SW 1271 (cell line): ENCODE measurements at regions not wholly inside any gene's neighbourhood (a gene's known extent, or its start where the extent isn't known, plus 50 kb on each side); places are given as distances from the start of the nearest gene placed in this dataset.

Experiments used
- DNase-seq, 2 experiments: peaks; one replicate each; lab custom pipeline; 2025; lab: John Stamatoyannopoulos, UW

DNA sequence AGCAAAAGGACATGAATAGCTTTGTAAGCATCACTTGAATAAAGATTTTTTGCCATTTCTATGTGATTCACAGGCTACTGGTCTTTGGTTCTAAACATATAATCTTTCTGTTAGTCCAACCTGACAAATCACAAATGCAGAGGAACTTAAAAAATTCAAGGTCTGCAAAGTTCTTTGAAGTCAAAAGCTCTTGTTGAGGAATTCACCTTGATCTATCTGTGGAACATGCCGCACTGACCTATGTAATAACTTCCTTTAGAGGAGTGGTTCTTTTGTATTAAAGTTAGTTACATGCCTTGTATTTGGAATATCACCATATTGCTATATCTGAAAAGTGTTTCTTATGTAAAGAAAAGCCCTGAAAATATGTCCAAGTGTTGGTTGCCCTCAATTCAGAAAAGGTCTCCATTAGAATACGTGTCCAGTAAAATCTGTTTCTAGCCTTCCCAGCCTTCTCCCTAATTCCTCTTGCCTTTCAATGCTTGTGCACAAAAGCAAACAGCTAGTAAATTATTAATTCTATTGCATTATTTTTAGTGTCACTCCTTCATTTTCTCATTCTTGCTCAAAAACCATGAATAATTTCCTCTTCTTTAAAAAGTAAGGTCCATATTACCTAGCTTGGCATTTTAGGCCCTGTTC is 1192.8 kb downstream of the FLRT2 start:
- no peak for DNase-seq

- no peak for DNase-seq
Measured at GRCh38 chr14:86714575-86714974, 1184.6 kb downstream of the FLRT2 start.

- no peak for DNase-seq
Measured at GRCh38 chr14:86714153-86714552, 1184.2 kb downstream of the FLRT2 start.

- no peak for DNase-seq
Measured at GRCh38 chr14:86712727-86713126, 1182.8 kb downstream of the FLRT2 start.

DNA sequence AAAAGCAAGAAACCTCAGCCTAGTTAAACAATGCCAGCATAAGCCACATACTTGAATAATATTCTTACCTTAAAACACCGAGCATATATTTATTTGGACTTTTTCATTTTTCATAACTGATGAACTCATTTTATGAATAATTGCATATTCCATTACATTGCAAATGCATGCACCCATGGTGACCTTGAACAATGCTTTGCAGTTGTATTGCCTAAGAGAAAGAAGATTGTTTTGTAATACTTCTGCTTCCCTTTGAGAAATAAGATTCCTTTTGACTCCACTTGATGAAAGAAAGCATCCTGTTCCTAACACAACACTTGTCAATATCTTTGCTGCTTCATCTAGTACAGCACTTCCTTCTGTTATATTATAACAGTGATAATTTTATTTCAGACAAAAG is 1182.2 kb downstream of the FLRT2 start:
- no peak for DNase-seq

DNA sequence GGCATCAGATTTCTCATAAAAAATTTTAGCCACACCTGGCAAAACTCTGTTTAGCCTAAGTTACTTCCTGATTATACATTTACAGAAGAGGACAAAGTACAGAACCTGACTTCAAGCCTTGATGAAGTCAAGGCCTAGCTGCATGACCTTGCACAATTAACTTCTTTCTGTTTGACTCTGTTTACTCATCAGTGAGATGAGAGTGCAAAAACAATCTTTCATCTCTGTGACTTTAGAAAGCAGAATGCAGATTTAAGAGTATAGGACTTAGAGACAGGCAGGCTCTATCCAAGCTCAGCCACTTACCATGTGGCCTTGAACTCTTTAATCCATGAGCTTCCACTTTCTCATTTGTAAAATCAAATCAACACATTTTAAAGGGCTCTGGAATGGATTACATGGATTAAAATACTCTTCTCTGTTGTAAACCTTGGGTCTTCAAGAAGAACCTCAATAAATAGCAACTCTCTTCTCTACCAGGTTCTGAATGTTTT is 1178.9 kb downstream of the FLRT2 start:
- DNase-seq = no peak

DNA sequence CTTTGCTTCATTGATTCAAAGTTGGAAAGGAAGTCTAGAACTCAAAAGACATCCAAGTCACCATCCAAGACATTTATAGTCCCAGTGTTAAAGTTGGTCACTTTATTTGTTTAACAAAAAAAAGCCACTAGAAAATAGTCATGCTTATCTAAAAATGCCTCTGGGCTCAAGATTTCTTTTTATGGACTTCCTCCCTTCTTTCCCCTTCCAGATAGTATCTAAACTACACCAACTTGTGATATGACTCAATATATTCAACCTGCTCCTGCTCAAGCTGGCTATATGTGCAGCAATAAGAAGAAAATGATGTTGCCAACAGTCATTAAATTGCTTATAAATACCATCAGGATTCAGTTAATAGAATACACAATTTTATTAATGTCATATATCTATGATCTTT is 1177.1 kb downstream of the FLRT2 start:
- DNase-seq = no peak

- no peak for DNase-seq
Measured at GRCh38 chr14:86683561-86683960, 1153.6 kb downstream of the FLRT2 start.

- DNase-seq = no peak
Measured at GRCh38 chr14:86675059-86675458, 1145.1 kb downstream of the FLRT2 start.

DNA sequence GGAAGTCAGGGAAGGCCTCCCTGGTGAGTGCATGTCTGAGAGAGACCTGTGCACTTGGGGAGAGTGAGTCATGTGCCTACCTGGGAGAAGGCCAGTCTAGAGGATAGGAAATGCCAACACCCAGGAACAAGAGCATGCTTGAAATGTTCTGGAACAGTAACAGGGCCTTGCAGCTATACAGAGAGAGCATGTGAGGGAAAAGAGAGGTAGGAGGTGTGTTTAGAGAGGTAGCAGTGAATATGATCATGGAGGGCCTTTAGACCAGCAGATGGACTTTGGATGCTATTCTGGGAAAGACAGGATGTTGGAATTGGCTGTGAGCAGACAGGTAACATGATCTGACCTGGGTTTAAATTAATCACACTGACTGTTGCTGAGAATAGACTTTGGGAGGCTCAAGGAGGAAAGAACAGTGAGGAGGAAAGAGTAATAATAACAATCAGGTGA is 1143.6 kb downstream of the FLRT2 start:
- DNase-seq = no peak

DNA sequence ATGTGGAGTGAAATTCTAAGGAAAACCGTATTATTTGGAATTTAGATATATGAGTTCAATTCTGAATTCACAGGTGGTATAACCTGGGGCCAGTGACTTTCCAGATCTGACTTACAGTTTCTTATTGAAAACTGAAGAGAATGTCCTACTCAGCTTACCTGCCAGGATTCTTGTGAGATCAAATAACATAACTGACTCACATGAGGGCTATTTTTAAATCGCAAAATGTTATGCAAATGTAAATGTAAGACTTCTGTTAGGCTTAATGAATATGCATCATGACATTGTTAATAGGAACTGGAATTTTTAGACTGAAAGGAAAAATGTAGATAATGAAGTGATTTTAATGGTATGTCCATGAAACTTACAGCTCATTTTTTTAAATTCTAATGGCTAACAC is 1142.1 kb downstream of the FLRT2 start:
- no peak for DNase-seq

- DNase-seq = no peak
Measured at GRCh38 chr14:86665975-86666374, 1136.0 kb downstream of the FLRT2 start.

DNA sequence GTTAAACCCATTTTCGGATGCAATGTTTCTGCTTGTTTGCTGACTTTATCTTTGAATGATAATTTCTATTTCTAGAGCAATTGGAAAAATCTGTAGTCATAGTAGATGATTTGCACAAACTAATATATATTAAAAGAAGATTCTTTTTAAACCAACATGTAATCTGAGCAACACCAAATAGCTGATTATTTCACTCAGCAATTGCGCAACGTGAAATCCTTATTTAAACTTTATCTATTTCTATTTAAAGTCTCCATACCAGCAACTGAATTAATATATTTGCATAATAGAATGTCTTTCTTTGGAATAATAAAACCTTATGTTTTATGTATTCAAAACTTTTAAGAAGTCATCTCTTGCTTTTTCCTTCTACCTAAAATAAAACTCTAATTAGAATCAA is 1132.4 kb downstream of the FLRT2 start:
- no peak for DNase-seq

GRCh38 chr14:86654558-86655184 is 1124.7 kb downstream of the FLRT2 start:
- DNase-seq = peak in 1 of 2 experiments; percentile 10

DNA sequence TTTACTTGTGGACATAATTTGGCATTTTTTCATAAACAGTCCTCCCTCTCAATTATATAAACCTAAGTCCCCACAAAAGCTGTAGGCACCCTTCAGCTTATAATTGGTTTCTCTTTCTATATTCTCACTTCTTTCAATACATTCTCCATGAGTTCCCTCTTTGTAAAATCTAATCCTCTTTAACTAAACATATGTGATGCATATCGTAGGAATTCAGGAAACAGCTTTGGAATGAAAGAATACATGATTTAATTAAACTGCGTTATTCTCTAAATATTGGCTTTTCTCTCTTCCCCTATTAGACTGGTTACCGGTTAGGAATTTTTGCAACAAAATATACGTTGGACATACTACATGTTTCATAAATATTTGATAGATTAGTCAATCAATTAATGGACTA is 1122.6 kb downstream of the FLRT2 start:
- no peak for DNase-seq

DNA sequence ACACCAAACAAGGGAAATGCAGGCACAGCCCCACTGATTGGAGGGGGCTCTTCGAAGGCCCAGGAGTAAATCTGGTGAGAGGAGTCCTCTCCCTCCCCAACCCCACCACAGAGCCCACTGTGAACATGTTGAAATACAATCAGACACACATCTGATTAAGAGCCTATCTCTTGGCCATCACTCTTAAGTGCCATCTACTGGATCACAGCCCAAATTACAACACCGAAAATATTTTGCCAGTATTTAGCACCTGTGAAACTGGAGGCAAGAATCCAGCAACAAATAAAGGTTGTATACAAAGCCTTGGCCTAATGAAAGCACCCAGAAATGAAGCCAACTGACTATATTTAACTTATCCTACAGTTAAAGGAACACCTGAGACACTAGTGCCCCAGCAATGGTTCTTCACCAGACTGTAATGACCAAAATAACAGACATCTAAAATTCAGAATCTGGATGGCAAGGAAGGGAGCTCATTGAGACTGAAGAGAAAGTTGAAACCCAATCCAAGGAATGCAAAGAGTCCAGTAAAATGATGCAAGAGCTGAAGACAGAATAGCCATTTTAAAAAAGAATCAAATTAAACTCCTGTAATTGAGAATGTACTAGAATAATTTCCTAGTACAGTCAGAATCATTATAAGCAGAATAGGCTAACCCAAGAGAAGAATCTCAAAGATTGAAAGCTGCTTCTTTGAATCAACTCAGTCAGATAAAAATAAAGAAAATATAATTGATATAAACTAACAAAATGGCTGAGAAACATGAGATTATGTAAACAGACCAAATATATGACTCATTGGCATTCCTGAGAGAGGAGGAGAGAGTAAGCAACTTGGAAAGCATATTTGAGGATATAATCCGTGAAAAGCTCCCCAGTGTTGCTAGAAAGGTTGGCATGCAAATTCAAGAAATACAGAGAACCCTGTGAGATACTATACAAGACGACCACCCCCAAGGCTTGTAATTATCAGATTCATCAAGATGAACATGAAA is 1117.0 kb downstream of the FLRT2 start:
- DNase-seq = no peak

DNA sequence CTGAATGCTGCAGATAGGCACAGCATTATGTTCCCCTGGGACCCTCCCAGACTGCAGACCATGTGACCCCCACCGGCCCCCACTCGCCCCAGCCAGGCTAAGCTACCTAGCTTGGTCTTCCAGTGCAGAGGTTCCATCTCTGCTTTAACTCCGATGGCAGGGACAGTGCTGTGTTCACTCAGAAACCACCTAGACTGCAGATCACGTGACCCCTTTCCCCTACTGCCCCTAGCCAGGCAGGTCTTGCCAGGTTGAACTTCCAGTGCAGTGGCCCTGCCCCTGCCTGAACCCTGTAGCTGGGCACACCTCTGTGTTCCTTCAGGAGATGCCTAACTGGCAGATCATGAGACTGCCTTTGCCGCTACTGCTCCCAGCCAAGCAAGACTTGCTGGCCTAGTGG is 1116.2 kb downstream of the FLRT2 start:
- DNase-seq = no peak

DNA sequence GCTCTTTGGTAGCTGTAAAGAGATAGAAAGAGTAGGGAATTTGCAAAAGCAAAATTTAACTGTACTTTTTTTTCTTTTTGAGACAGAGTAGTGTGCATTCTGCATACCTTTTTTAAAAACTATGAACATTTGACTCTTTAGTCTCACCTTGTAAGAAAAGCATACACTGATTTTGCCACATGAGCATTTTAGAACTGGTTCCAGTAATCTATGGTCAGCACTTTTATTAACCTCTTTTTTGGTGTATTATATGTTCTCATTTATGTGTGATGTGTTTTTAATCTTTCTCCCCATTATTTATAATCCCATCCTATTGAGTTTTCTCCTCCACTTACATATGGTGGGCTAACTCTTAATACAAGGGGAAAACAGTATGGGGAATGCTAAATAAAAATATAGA is 1111.4 kb downstream of the FLRT2 start:
- DNase-seq = no peak

- DNase-seq = no peak
Measured at GRCh38 chr14:86640288-86640687, 1110.3 kb downstream of the FLRT2 start.

DNA sequence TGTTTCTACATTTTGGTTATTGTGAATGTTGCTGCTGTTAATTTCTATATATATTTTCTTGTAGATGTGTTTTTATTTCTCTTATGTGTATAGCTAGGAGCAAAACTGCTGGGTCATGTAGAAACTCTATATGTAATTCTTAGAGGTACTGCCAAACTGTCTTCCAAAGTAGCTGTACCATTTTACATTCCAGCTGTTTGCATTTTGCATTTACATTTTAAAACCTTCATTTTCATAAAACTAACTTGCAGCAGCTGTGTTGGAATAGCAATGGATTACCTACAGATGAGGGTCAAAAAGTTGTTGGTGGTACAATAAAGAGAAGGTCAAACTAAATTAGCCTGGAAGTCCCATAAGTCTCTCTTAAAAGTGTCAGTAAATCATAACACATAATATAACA is 1109.7 kb downstream of the FLRT2 start:
- no peak for DNase-seq

DNA sequence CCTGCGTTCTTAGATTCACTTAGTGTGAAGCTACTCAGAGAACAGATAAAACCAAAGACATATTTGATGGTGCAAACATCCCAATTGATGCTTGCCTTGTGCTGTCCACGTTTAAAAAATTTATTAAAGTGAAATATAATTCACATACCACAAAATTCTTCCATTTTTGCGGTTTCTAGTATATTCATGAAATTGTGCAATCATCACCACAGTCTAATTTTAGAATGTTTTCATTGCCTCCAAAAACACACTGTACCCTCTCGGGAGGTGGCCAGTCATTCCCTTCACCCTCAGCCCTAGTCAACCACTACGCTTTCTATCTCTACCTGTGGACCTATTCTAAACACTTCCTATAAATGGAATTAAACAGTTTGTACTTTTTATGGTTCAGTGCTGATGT is 1109.2 kb downstream of the FLRT2 start:
- no peak for DNase-seq

GRCh38 chr14:86627080-86627479 is 1097.1 kb downstream of the FLRT2 start:
- no peak for DNase-seq

DNA sequence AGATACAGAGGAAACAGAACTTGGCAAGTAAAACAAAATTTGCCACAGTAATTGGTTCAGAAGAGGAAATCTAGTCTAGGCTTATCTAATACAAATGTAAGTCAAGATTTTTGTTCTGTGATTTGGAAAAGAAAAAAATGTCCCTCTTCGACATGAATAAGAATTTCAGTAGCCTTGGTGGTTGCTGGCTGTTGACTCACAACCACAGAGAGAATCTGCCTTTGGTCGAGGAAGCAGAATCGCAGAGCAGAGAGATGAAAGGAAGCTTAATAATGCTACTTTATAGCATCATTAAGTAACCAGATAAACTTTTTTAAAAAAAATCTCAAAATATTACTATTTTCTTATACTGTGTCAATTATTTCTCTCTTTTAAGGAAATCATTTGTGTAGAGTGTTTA is 1096.6 kb downstream of the FLRT2 start:
- no peak for DNase-seq
